ENCODE measurements at regions not wholly inside any gene's neighbourhood (a gene's known extent, or its start where the extent isn't known, plus 50 kb on each side); places are given as distances from the start of the nearest gene placed in this dataset.

GRCh38 chr19:46911456-46911855 is 50.7 kb downstream of the ARHGAP35 start:
- no peak for DNase-seq (ENCODE audit: low read depth in 2 of 2)

- no peak for DNase-seq (ENCODE audit: low read depth in 2 of 2)
Observed at GRCh38 chr19:46913198-46913851, 52.5 kb downstream of the ARHGAP35 start.

- no peak for DNase-seq (ENCODE audit: low read depth in 2 of 2)
Observed at GRCh38 chr19:46913852-46914430, 53.1 kb downstream of the ARHGAP35 start.

GRCh38 chr19:46915386-46915785 is 54.6 kb downstream of the ARHGAP35 start:
- DNase-seq (ENCODE audit: low read depth in 2 of 2): no peak

- no peak for DNase-seq (ENCODE audit: low read depth in 2 of 2)
Observed at GRCh38 chr19:46917002-46917401, 56.2 kb downstream of the ARHGAP35 start.

DNA sequence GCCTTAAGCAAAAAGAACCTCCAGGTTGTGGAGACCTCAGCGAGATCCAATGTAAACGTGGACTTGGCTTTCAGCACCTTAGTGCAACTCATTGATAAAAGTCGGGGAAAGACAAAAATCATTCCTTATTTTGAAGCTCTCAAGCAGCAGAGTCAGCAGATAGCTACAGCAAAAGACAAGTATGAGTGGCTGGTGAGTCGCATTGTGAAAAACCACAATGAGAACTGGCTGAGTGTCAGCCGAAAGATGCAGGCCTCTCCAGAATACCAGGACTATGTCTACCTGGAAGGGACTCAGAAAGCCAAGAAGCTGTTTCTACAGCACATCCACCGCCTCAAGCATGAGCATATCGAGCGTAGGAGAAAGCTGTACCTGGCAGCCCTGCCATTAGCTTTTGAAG is 58.5 kb downstream of the ARHGAP35 start:
- peak in 1 of 2 donors; percentile 10 for DNase-seq (ENCODE audit: low read depth in 2 of 2)

DNA sequence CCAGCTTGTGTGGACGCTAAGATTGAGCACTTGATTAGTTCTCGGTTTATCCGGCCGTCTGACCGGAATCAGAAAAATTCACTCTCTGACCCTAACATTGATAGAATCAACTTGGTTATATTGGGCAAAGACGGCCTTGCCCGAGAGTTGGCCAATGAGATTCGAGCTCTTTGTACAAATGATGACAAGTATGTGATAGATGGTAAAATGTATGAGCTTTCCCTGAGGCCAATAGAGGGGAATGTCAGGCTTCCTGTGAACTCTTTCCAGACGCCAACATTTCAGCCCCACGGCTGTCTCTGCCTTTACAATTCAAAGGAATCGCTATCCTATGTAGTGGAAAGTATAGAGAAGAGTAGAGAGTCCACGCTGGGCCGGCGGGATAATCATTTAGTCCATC is 59.6 kb downstream of the ARHGAP35 start:
- DNase-seq (ENCODE audit: low read depth in 2 of 2): no peak

- DNase-seq (ENCODE audit: low read depth in 2 of 2): no peak
Observed at GRCh38 chr19:46921071-46921470, 60.3 kb downstream of the ARHGAP35 start.

GRCh38 chr19:46922465-46922864 is 61.7 kb downstream of the ARHGAP35 start:
- no peak for DNase-seq (ENCODE audit: low read depth in 2 of 2)

GRCh38 chr19:46924874-46925547 is 64.2 kb downstream of the ARHGAP35 start:
- DNase-seq (ENCODE audit: low read depth in 2 of 2): no peak

- no peak for DNase-seq (ENCODE audit: low read depth in 2 of 2)
Observed at GRCh38 chr19:46925548-46925950, 64.8 kb downstream of the ARHGAP35 start.

DNA sequence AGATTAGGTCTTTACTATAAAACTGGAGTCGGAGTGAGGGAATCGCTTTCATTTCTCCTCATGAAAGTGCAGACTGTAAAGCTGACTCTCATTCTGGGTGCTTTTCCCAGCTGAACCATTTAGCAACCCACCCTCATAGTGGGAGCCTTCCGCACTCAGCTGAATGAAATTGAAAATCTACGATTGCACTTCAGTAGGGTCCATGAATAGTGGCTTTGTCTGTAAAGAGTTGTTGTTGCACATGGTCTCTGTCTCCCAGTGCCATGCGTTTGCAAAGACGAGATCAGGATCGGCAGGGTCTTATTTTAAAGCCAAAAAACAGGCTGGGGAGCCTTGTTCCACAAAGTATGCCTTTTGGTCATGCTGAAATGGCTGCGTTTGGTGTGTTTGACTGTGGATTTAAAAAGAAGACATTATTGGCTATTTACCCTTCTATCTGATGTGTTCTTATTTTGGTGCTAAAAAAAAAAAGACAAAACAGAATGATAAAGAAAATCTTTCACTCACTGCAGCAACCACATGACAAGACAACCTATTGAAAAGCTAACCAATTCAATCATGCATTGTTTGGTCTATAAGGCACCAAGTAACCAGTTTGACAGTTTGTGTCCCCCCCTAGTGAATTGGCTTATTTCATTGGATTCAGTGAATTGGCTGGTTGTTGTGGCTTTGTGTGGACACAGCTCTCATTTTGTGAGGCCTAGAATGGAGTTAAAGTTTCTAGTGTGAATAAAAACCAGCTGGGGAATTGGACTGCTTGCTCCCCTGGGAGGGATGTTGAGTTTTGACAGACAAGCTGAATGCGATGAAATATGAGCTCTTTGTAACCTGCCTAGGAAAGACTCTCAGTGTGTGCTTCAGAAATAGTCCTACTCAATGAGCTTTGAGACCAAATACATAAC is 65.6 kb downstream of the ARHGAP35 start:
- DNase-seq (ENCODE audit: low read depth in 2 of 2): no peak

DNA sequence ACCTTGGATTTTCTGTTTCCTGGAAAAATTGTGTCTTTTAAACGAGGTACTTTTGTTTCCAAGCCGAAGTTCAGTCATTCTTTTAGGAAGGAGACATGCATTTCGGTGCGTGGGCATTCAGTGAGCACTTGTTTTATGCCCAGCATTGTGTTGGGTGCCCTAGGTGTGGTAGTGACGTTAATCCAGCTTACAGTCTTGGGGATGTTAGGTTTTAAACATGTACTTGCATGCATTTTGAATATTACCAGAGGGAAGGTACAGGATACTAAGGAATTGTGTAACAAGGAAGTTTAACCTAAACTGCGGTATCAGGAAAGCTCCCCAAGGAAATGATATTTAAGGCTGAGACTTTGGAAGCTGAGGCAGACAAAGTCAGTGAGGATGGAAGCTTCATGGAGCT is 66.3 kb downstream of the ARHGAP35 start:
- no peak for DNase-seq (ENCODE audit: low read depth in 2 of 2)

GRCh38 chr19:46927893-46928292 is 67.1 kb downstream of the ARHGAP35 start:
- DNase-seq (ENCODE audit: low read depth in 2 of 2): no peak

DNA sequence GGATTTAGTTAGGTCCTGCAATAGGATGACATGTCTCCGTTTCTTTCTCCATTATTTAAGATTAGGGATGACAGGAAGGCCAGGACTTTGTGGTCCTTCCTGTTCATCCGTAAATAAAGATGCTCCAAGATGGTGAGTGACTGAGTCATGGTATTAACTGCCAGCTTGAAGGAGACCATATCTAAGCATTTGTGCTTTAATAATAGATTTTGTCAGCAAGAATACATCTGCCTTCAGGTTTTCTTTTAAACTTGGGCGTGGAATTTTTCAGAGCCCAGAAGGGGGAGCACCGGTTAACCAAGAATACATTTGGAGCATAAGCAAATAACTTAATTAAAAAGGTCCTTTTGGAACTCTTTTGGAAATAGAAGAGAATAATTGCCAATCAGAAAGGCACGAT is 68.2 kb downstream of the ARHGAP35 start:
- DNase-seq (ENCODE audit: low read depth in 2 of 2): no peak

- no peak for DNase-seq (ENCODE audit: low read depth in 2 of 2)
Observed at GRCh38 chr19:46931202-46931601, 70.4 kb downstream of the ARHGAP35 start.

DNA sequence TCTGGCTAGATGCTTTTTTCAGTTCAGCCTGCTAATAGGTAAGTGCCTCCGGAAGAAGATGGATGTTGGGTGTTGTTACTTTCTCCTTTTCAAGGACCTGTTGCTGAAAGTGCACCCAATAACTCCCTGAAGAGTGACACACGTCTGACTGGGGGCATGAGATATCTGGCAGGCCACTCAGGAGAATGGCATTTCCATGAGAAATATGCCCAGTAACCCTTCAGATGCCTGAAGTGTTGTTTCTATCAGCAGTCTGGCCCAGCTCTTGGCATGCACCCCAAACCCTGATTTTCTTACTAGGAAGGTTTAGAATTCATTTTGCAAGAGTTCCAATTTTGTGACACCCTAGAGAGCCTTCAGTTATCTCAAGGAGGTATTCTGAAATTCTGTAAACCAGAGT is 71.5 kb downstream of the ARHGAP35 start:
- no peak for DNase-seq (ENCODE audit: low read depth in 2 of 2)

- DNase-seq (ENCODE audit: low read depth in 2 of 2): no peak
Observed at GRCh38 chr19:46935066-46935663, 74.4 kb downstream of the ARHGAP35 start.

GRCh38 chr19:46943150-46943946 is 76.3 kb upstream of the NPAS1 start:
- DNase-seq (ENCODE audit: low read depth in 2 of 2): no peak

DNA sequence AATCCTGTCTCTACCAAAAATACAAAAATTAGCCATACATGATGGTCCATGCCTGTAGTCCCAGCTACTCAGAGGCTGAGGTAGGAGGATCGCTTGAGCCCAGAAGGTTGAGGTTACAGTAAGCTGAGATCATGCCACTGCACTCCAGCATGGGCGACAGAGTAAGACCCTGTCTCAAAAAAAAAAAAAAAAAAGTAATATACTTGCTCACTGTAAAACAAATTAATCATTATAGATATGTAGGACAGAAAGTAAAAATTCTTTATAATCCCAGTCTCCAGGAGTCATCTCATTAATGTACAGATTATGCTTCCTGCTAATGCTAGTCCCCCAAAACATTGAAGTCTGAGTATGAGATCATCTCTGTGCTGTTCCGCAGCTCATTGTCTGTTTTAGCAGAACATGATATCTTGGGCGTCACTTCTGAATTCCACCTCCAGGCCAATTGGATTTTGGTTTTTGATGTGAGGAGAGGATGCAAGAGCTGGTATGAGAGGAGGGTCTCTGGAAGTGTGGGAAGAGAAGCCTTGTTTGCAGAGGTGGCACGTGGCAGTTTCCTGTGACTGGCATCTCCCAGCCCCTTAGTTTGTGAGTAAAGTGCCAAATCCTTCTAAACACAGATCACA is 75.4 kb upstream of the NPAS1 start:
- DNase-seq (ENCODE audit: low read depth in 2 of 2): no peak

All from activated CD4-positive, alpha-beta T cell treated with anti-CD3 and anti-CD28 coated beads for 24 hours (primary cell).